ENCODE measurements at regions not wholly inside any gene's neighbourhood (a gene's known extent, or its start where the extent isn't known, plus 50 kb on each side); places are given as distances from the start of the nearest gene placed in this dataset.

DNA sequence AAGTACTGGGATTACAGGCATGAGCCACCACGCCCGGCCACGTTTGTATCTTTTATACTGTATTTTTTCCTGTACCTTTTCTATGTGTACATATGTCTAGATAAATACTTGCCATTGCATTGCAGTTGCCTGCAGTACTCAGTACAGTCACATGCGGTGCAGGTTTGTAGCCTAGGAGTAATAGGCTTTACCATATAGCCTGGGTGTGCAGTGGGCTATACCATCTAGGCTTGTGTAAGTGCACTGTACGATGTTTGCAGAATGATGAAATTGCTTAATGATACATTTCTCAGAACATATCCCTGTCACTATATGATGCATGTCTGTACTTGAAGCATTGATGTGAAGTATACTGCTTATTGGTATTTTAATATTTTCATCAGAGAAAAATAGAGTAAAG is 115.4 kb upstream of the PUDP start:
- H3K4me3 Mint-ChIP-seq, result no peak overlapping the region
- peak overlapping the region in 1 of 3 experiments; percentile 91 for H3K27ac Mint-ChIP-seq
- H3K4me1 Mint-ChIP-seq, result peaks cover 24% of the 10 kb centered on the region
- H3K9me3 Mint-ChIP-seq, result no peaks in the 10 kb centered on the region
- TF ChIP-seq, protein P1, sequence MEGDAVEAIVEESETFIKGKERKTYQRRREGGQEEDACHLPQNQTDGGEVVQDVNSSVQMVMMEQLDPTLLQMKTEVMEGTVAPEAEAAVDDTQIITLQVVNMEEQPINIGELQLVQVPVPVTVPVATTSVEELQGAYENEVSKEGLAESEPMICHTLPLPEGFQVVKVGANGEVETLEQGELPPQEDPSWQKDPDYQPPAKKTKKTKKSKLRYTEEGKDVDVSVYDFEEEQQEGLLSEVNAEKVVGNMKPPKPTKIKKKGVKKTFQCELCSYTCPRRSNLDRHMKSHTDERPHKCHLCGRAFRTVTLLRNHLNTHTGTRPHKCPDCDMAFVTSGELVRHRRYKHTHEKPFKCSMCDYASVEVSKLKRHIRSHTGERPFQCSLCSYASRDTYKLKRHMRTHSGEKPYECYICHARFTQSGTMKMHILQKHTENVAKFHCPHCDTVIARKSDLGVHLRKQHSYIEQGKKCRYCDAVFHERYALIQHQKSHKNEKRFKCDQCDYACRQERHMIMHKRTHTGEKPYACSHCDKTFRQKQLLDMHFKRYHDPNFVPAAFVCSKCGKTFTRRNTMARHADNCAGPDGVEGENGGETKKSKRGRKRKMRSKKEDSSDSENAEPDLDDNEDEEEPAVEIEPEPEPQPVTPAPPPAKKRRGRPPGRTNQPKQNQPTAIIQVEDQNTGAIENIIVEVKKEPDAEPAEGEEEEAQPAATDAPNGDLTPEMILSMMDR (IDR thresholded peaks at IDR 0.05; ENCODE audit: unreplicated experiment in 3 of 3), result no peak
- H3K36me3 Mint-ChIP-seq (ENCODE audit: low read depth), result peaks cover 27% of the 10 kb centered on the region
- H3K27me3 Mint-ChIP-seq (ENCODE audit: low read depth), result no peaks in the 10 kb centered on the region

DNA sequence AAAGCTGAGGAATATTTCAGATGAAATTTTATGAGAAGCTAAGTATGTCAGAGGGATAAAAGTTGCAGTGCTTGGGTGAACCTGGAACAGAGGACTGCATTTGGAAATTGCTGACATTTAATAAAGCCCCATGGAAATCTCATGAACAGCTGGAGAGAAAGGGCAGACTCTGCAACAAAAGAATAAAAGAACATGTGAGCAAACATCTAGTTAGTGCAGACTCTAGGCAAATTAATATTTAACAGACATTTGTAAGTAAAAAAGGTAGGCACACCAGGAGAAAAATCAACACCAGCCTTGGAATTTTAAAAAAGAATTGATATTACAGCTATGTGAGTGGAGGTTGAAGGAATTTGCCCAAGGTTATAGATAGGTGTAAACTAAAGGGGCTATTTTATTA is 114.6 kb upstream of the PUDP start:
- peaks cover 19% of the 10 kb centered on the region for H3K4me1 Mint-ChIP-seq

DNA sequence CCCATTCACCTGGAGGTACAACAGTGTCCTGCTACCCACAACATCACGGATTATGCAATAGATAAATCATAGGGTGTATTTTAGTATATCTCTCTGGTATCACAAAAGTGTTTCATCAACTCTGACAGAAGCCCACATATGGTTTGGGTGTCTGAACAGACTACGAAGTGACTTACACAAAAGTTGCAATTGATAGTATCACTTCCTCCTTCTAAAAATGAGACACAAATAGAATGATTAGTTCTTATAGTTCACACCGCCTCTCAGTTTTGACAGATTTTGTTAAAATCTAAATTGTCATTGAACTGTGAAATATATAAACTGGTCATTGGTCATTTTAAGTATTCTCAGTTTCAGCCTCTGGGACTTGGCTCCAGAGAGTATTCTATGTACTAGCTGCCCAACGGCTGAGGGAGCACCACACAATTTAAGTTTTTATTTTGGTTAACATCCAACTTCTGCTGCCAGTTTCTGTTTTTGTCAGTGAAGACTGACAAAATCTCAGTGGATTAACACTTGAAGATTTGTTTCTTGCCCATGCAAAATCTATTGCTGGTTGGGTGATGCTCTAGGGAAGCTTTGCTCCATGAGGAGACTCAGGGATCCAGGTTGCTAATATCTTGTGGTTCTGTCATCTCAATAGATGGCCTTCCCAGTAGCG is 113.8 kb upstream of the PUDP start:
- Mint-ChIP-seq H3K9me3 (peaks cover 3% of the 10 kb centered on the region), H3K36me3 (ENCODE audit: low read depth) (peaks cover 37% of the 10 kb centered on the region), H3K27ac (peak overlapping the region; percentile 87 to 91 (median 88)), H3K27me3 (ENCODE audit: low read depth) (no peaks in the 10 kb centered on the region), H3K4me3 (no peak overlapping the region), H3K4me1 (peaks cover 15% of the 10 kb centered on the region)
- TF ChIP-seq, protein P1 (IDR thresholded peaks at IDR 0.05; ENCODE audit: unreplicated experiment in 3 of 3), result no peak

More for the DNA sequence above, 114.6 kb upstream of the PUDP start:
- Mint-ChIP-seq H3K36me3 (ENCODE audit: low read depth) (peaks cover 34% of the 10 kb centered on the region), H3K4me3 (no peak overlapping the region), H3K27me3 (ENCODE audit: low read depth) (no peaks in the 10 kb centered on the region), H3K9me3 (peaks cover 3% of the 10 kb centered on the region), H3K27ac (peak overlapping the region; percentile 87 to 91 (median 88))
- TF ChIP-seq, protein P1 (IDR thresholded peaks at IDR 0.05; ENCODE audit: unreplicated experiment in 3 of 3), result no peak

DNA sequence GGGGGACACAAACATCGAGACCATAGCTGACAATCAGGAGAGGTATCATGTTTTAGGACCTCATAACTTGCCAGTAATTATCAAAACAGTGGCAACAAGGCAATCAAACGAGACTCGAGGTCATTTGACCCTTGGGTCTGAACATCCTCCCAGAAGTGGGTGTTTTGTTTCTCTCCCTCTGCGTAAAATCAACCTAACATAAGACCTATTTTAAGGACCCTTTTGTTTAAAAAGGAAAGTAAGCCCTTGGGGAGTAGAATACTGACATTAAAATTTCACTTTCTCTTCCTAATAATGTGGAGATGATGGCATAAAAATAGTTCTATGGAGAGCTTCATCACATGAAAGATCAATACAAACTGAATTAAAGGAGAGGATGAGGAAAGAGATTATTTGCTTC is 106.2 kb upstream of the PUDP start:
- Mint-ChIP-seq H3K27me3 (ENCODE audit: low read depth) (no peaks in the 10 kb centered on the region), H3K4me1 (no peaks in the 10 kb centered on the region), H3K4me3 (no peak overlapping the region), H3K36me3 (ENCODE audit: low read depth) (peaks cover 28% of the 10 kb centered on the region), H3K9me3 (peaks cover 3% of the 10 kb centered on the region), H3K27ac (no peak overlapping the region)
- TF ChIP-seq, protein P1 (IDR thresholded peaks at IDR 0.05; ENCODE audit: unreplicated experiment in 3 of 3), result no peak

DNA sequence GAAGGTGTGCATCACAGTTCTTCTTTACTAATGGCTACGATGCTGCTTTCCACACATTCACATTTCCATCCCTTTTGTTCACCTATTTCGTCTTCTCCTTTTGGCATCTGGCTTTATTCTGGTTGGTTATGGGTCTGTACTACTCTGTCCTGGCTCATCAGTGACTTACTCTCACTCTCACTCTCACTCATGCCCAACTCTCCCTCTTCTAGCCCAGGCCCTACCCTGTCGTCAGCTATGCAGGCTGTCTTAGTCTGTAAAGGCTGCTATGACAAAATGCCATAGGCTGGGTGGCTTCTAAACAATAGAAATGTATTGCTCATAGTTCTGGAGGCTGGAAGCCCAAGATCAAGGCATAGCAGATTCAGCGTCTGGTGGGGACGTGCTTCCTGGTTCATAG is 105.6 kb upstream of the PUDP start:
- H3K4me1 Mint-ChIP-seq, result no peaks in the 10 kb centered on the region
- H3K9me3 Mint-ChIP-seq, result peaks cover 3% of the 10 kb centered on the region
- peaks cover 23% of the 10 kb centered on the region for H3K36me3 Mint-ChIP-seq (ENCODE audit: low read depth)
- TF ChIP-seq, protein P1 (IDR thresholded peaks at IDR 0.05; ENCODE audit: unreplicated experiment in 3 of 3), result no peak
- no peak overlapping the region for H3K4me3 Mint-ChIP-seq
- no peak overlapping the region for H3K27ac Mint-ChIP-seq
- H3K27me3 Mint-ChIP-seq (ENCODE audit: low read depth), result no peaks in the 10 kb centered on the region

DNA sequence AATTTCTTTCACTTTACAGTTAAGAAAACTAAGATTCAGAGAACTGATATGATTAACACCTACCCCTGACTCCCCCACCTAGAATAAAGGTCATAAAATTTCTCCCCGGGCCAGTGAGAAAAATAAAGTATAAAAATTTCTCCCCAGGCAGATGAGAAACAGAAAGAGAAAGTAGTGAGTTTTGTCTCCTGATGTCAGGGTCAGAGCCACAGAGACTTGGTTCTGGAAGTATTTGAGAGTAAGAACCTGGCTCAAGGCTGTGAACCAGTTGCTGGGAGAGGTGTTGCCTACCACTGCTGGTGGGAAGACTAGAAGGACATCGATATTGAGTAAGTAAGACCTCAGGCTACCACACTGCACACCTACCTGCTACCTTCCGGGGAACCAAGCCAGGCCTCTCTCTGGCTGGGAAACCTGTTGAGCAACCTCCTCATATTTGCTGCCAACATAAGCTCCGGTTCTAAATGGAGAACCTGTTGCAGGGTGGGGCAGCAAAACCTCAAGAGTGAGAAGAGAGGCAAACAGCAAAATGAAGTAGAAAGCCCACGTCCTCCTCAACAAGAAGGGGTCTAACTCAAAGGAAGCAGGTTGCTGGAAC is 104.2 kb upstream of the PUDP start:
- no peaks in the 10 kb centered on the region for H3K27me3 Mint-ChIP-seq (ENCODE audit: low read depth)
- peaks cover 4% of the 10 kb centered on the region for H3K4me1 Mint-ChIP-seq
- TF ChIP-seq, protein P1 (IDR thresholded peaks at IDR 0.05; ENCODE audit: unreplicated experiment in 3 of 3), result no peak

More for the DNA sequence above, 104.2 kb upstream of the PUDP start:
- Mint-ChIP-seq H3K27ac (no peak overlapping the region), H3K36me3 (ENCODE audit: low read depth) (peaks cover 14% of the 10 kb centered on the region), H3K4me3 (no peak overlapping the region), H3K9me3 (peaks cover 4% of the 10 kb centered on the region)

All from nephron (organoid).